HUES6 (cell line): ENCODE measurements at regions not wholly inside any gene's neighbourhood (a gene's known extent, or its start where the extent isn't known, plus 50 kb on each side); places are given as distances from the start of the nearest gene placed in this dataset.

Experiments
- H3K27ac ChIP-seq: 2 replicates; pipeline ENCODE4 v1.7.0; 2013; ENCODE audit warnings: low read depth, mild to moderate bottlenecking, low read length, inconsistent platforms
- H3K27me3 ChIP-seq: 2 replicates; pipeline ENCODE4 v1.6.1; 2013; ENCODE audit warnings: low read length; ENCODE audit not compliant: control insufficient read depth, insufficient read depth
- H3K36me3 ChIP-seq: 2 replicates; pipeline ENCODE4 v1.6.1; 2013; ENCODE audit warnings: low read length; ENCODE audit not compliant: control insufficient read depth, insufficient read depth
- H3K4me1 ChIP-seq: 2 replicates; pipeline ENCODE4 v1.6.1; 2013; ENCODE audit warnings: low read length; ENCODE audit not compliant: control insufficient read depth, insufficient read depth
- H3K4me3 ChIP-seq: 2 replicates; pipeline ENCODE4 v1.5.1; 2013; ENCODE audit warnings: low read depth, low read length
- H3K9ac ChIP-seq: one replicate; pipeline ENCODE4 v1.6.1; 2013; ENCODE audit warnings: mild to moderate bottlenecking, low read length
- H3K9me3 ChIP-seq: 2 replicates; pipeline ENCODE4 v1.6.1; 2013; ENCODE audit warnings: low read depth, low read length; ENCODE audit not compliant: control insufficient read depth, insufficient read depth

DNA sequence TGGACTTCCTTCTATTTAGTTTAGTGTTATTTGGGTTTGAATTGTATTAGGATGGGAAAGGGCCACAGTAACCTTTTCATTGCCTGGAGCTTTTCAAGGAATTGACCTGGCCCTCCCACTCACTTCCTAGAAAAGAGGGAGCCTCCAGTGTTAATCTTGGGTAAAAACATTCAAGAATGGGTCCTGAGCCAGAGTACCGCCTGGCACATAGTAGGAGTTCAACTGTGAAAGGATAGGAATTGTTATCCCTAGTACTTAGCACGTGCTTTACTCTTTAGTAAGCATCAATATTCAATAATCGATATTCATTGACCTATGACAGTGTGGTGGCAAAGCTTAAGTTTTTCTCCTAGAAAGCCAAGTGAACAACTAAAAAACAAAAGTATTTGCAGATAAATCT, 179.9 kb downstream of the IRS1 start:
- Histone ChIP-seq H3K4me3 (no peak overlapping the region), H3K27ac (no peak overlapping the region), H3K36me3 (no peaks in the 10 kb centered on the region), H3K27me3 (no peaks in the 10 kb centered on the region), H3K9me3 (no peaks in the 10 kb centered on the region), H3K4me1 (no peaks in the 10 kb centered on the region), H3K9ac (no peak overlapping the region)

DNA sequence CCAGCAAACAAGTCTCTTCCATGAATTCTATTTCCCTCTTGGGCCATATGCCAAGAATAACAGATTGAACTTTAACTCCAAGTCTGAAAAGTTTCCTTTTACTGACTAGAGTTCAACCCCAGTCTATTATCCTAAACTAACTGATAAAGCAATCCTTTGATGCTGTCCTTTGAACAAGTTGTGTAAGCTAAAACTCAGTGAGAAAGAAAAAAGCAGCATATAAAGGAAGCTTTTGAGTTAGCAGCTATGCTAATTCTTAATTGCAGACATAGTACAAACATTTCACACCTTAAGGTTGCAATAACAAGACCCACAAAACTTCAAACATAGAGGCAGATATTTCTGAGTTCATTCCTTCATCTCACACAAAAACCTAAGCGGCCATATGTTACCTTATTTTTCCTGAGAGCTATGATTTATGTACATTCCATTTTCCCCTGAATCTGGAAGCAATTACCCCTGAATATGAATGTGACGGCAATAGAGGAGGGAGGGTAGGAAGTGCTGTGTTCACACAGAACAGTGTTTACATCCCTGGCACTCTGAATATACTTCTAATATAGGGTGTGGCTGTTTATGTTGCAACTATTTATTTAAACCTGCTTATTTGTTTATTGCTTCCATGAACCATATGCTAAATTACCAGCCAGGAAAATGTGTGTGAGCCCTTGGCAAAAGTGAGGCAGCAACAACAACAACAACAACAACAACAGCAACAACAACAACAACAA, 180.6 kb downstream of the IRS1 start:
- H3K4me1 ChIP-seq = no peaks in the 10 kb centered on the region
- no peak overlapping the region for H3K9ac ChIP-seq
- no peaks in the 10 kb centered on the region for H3K27me3 ChIP-seq
- no peak overlapping the region for H3K27ac ChIP-seq
- H3K4me3 ChIP-seq = no peak overlapping the region
- no peaks in the 10 kb centered on the region for H3K36me3 ChIP-seq
- H3K9me3 ChIP-seq = no peaks in the 10 kb centered on the region

DNA sequence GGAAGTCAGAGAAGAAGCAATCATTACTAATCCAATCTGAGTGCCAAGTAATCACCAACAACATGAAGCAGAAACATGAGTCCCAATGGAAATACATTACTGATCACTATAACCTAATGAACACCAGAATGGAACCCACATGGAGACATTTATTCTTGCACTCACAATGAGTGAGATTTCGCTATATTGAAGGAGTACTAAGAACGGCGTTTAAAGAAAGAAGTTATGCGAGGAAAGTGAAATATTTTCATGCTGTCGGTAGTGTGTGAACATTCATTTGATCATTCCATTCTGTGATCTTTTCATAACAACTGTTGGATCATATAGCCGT, 181.1 kb downstream of the IRS1 start:
- Histone ChIP-seq H3K9me3 (no peaks in the 10 kb centered on the region), H3K36me3 (no peaks in the 10 kb centered on the region), H3K9ac (no peak overlapping the region), H3K27me3 (no peaks in the 10 kb centered on the region), H3K27ac (no peak overlapping the region), H3K4me3 (no peak overlapping the region), H3K4me1 (no peaks in the 10 kb centered on the region)

DNA sequence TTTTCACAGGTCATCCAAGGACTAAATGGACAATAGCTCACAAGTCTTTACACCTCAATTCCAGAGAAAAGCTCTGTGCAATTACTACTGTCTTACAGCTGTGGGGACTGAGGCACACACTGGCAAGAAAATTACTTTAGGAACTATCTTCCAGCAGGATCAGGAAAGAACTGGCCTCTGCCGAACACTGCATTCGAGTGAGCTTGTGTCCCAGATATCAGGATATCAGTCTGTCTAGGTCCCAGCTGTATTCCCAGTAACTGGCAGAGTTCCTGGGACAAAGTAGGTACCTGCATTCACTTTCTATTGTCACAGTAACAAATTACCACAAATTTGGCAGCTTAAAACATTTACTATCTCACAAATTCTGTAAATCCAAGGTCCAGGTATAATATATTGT, 183.7 kb downstream of the IRS1 start:
- no peaks in the 10 kb centered on the region for H3K9me3 ChIP-seq
- H3K27me3 ChIP-seq = no peaks in the 10 kb centered on the region
- H3K27ac ChIP-seq = no peak overlapping the region
- no peak overlapping the region for H3K9ac ChIP-seq
- H3K36me3 ChIP-seq = no peaks in the 10 kb centered on the region
- no peak overlapping the region for H3K4me3 ChIP-seq
- no peaks in the 10 kb centered on the region for H3K4me1 ChIP-seq

DNA sequence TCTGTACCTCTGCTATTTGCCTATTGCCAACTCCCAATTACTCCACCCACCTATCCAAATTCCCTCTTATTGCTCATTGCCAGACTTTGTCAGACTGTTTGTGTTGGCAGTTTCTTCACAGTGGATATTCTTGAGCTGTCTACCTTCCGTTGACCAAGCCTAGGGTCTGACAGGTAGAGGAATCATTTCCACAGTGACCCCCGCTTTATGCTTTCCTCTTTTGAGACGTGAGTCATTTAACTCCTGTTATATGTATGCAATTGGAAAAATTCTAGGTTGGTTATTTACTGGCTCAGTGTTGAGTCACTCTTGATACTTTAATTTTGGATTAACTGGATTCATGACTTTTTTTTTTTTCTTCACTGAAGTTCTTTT, 187.7 kb downstream of the IRS1 start:
- H3K9ac ChIP-seq = no peak overlapping the region
- no peaks in the 10 kb centered on the region for H3K4me1 ChIP-seq
- H3K9me3 ChIP-seq = no peaks in the 10 kb centered on the region
- no peak overlapping the region for H3K27ac ChIP-seq
- no peaks in the 10 kb centered on the region for H3K27me3 ChIP-seq
- H3K36me3 ChIP-seq = no peaks in the 10 kb centered on the region
- no peak overlapping the region for H3K4me3 ChIP-seq

DNA sequence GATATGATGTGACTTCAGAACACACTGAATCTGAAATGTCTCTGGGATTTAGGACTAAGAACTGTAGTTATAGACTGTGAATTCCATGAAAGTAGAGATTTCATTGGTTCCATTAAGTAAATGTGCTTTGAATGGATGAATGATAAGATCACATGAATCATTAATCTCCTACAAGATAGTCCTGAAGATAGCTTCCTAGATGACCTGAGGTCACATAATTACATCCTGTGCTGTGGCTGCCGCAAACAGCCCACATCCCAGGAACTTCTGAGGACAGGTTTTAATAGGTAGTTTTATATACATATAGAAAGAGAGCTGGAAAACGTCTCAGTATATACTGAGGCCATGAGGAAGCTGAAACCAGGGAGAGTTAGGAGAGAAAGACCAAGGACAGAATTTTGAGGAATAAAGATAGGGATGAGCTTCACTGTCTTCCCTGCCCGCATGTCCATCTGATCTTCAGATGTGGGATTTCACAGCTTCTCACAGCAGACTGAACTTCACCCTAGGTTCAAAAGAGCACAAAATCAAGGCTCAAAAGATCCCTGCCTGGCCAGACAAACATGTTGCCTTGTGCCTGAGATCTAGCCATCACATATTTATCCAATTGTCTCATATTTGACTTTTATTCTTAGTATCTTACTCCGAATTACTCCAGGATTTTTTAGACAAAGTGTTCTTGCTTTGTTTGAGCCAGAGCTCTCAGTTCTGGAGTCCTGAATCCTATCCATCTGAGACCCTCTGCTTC, 188.2 kb downstream of the IRS1 start:
- H3K27ac ChIP-seq = no peak overlapping the region
- no peaks in the 10 kb centered on the region for H3K36me3 ChIP-seq
- H3K4me1 ChIP-seq = no peaks in the 10 kb centered on the region
- H3K9ac ChIP-seq = no peak overlapping the region
- no peaks in the 10 kb centered on the region for H3K27me3 ChIP-seq
- no peak overlapping the region for H3K4me3 ChIP-seq
- H3K9me3 ChIP-seq = no peaks in the 10 kb centered on the region

DNA sequence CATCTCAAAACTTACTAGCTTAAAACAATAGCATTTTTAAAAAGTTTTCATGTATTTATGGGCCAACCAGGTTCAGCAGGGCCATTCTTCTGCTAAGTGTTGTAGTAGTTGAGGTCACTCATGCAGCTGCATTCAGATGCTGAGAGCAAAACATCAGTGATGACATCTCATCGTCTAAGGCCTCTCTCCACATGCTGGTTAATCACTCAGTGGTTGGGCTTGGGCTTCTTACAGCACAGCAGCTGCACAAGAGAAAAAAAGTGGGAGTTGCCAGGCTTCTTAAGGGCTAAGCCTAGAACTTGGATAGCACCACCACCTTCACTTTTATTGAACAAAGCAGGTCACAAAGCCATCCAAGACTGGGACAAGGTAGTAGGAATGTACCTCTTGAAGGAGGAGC, 190.3 kb downstream of the IRS1 start:
- Histone ChIP-seq H3K9ac (no peak overlapping the region), H3K4me1 (no peaks in the 10 kb centered on the region), H3K36me3 (no peaks in the 10 kb centered on the region), H3K27me3 (no peaks in the 10 kb centered on the region), H3K9me3 (no peaks in the 10 kb centered on the region), H3K27ac (no peak overlapping the region), H3K4me3 (no peak overlapping the region)

DNA sequence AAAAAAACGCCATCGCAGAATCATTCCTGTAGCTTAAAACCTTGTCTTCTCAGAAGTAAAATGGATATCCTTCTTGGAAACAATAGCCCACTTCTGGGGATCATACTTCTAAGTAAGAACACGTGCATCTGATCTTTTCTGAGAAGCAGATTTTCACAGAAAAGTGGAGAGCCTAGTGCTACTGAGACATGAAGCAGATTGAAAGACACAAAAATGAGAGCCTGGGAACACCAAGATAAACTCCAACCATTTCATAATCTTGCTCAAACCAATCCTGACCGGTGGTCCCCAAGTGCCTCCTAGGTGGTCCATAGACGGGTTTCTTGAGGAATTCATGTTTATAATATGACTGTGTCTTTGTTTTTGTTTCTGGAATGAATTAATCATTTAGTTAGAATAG, 191.2 kb downstream of the IRS1 start:
- H3K27me3 ChIP-seq = no peaks in the 10 kb centered on the region
- H3K9ac ChIP-seq = no peak overlapping the region
- no peak overlapping the region for H3K4me3 ChIP-seq
- H3K27ac ChIP-seq = no peak overlapping the region
- H3K4me1 ChIP-seq = no peaks in the 10 kb centered on the region
- H3K36me3 ChIP-seq = no peaks in the 10 kb centered on the region
- no peaks in the 10 kb centered on the region for H3K9me3 ChIP-seq

DNA sequence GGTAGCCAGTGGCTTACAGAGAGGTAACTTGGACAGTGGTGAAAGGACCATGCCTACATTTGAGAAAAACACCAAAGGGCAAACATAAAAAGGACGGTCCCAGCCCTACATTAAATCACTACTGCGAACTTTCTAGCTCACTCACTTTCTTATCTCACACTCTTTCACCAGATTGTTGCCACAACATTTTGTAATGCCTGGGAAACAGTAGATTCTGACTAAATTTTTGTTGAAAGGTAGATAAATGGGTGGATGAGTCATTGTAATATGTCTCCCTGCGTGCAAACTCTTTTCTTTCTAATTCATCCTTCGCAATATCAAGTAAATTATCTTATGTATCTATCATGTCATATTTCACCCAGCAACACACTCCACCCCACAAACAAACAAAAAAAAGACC, 192.2 kb downstream of the IRS1 start:
- Histone ChIP-seq H3K27me3 (no peaks in the 10 kb centered on the region), H3K27ac (no peak overlapping the region), H3K4me3 (no peak overlapping the region), H3K9me3 (no peaks in the 10 kb centered on the region), H3K4me1 (no peaks in the 10 kb centered on the region), H3K9ac (no peak overlapping the region), H3K36me3 (no peaks in the 10 kb centered on the region)

DNA sequence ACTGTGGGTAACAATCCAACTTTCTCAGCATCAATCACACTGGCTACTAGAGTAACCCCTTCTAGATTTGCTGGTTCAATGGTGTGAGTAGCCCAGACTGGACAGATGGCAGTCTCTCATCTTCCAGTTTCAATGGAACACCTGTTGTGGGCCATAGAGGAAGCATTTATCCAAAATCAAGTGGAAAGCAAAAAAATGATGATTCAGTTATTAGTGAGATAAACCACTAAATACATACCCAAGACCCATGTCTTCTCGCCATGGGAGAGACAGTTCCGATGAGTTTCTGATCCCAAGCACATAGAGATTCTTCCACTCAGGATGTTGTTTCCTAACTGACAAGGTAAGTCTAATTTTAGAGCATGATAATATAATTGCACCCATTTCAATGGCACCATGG, 194.0 kb downstream of the IRS1 start:
- H3K27me3 ChIP-seq = no peaks in the 10 kb centered on the region
- no peaks in the 10 kb centered on the region for H3K4me1 ChIP-seq
- no peaks in the 10 kb centered on the region for H3K9me3 ChIP-seq
- no peak overlapping the region for H3K9ac ChIP-seq
- no peak overlapping the region for H3K27ac ChIP-seq
- H3K36me3 ChIP-seq = no peaks in the 10 kb centered on the region
- H3K4me3 ChIP-seq = no peak overlapping the region

DNA sequence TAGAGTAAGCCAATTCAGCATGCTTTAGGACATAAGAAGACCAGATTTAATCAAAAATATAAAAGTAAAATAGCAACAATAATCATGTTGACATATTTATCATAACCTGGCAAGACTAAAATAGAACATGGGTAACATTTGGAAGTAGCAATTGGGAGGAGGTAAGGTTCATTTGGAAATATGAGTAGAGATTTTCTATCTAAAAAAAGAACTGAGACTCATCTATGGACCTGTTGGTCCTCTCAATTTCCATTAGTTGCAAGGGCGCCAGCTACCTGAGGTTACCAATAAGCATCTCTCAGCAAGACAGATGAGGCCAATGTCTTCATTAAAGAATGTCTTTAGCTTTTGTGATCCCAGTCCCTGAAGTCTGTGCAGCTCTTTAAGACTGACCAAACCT, 196.0 kb downstream of the IRS1 start:
- Histone ChIP-seq H3K36me3 (no peaks in the 10 kb centered on the region), H3K4me3 (no peak overlapping the region), H3K4me1 (no peaks in the 10 kb centered on the region), H3K9me3 (no peaks in the 10 kb centered on the region), H3K9ac (no peak overlapping the region), H3K27ac (no peak overlapping the region), H3K27me3 (no peaks in the 10 kb centered on the region)
